WTC11 (cell line): ENCODE measurements at regions not wholly inside any gene's neighbourhood (a gene's known extent, or its start where the extent isn't known, plus 50 kb on each side); places are given as distances from the start of the nearest gene placed in this dataset.

ENCODE experiments used
- ATAC-seq: fragments of 200-7000 bp; cut with Tn5 transposase; 2 replicates; pipeline ENCODE4 v1.10.0; 2021; ENCODE audit warnings: mild to moderate bottlenecking, moderate library complexity
- CTCF ChIA-PET: fragments of 300-600 bp; sonication (Branson Sonifier 250); formaldehyde crosslinking; loops from one replicate; lab custom pipeline; 2021; ENCODE audit warnings: antibody characterized with exemption; lab: Charles Lee
- POLR2A ChIA-PET: fragments of 350-600 bp; sonication (Branson Sonifier 250); formaldehyde crosslinking; loops from one replicate; lab custom pipeline; 2021; ENCODE audit warnings: antibody characterized with exemption; lab: Charles Lee
- DNase-seq: peaks from one replicate; pipeline ENCODE4 v3.0.0; 2021; ENCODE audit warnings: low spot score
- H3K27ac Mint-ChIP-seq: 2 replicates; pipeline ENCODE4 v1.8.0; 2021; ENCODE audit warnings: mixed read lengths
- H3K27me3 Mint-ChIP-seq: 2 replicates; pipeline ENCODE4 v1.8.0; 2021; ENCODE audit warnings: low read depth, mild to moderate bottlenecking, moderate library complexity, mixed read lengths
- H3K36me3 Mint-ChIP-seq: 2 replicates; pipeline ENCODE4 v1.8.0; 2021; ENCODE audit warnings: mixed read lengths
- H3K4me1 Mint-ChIP-seq: 2 replicates; pipeline ENCODE4 v1.8.0; 2022; ENCODE audit warnings: mixed read lengths
- H3K4me3 Mint-ChIP-seq: 2 replicates; pipeline ENCODE4 v1.8.0; 2021; ENCODE audit warnings: mild to moderate bottlenecking, moderate library complexity, mixed read lengths
- H3K9me3 Mint-ChIP-seq: 2 replicates; pipeline ENCODE4 v1.8.0; 2021; ENCODE audit warnings: mixed read lengths
- ESRRA ChIP-seq: sonication (generic); formaldehyde crosslinking; IDR thresholded peaks from 2 replicates; pipeline ENCODE4 v1.8.1; 2022; ENCODE audit warnings: mild to moderate bottlenecking, missing genetic modification reagents, borderline replicate concordance
- GABPB1 ChIP-seq: sonication (generic); formaldehyde crosslinking; IDR thresholded peaks from 2 replicates; pipeline ENCODE4 v1.8.1; 2023; ENCODE audit warnings: mild to moderate bottlenecking, missing genetic modification reagents
- HMGA2 ChIP-seq: fragments of 250-450 bp; sonication (Bioruptor Pico); IDR thresholded peaks from 2 replicates; pipeline ENCODE4 v1.4.0; 2021; ENCODE audit warnings: mild to moderate bottlenecking, moderate library complexity
- JAZF1 ChIP-seq: fragments of 250-450 bp; sonication (Bioruptor Pico); IDR thresholded peaks from 2 replicates; pipeline ENCODE4 v1.9.0; 2021; ENCODE audit warnings: moderate library complexity, mild to moderate bottlenecking, inconsistent platforms
- MYBL2 ChIP-seq: sonication (generic); formaldehyde crosslinking; IDR thresholded peaks from 2 replicates; pipeline ENCODE4 v1.8.1; 2023; ENCODE audit warnings: mild to moderate bottlenecking, moderate library complexity, missing genetic modification reagents
- NFE2L1 ChIP-seq: sonication (generic); formaldehyde crosslinking; IDR thresholded peaks from 2 replicates; pipeline ENCODE4 v1.8.1; 2023; ENCODE audit warnings: missing genetic modification reagents
- SMAD3 ChIP-seq: sonication (generic); formaldehyde crosslinking; IDR thresholded peaks from 2 replicates; pipeline ENCODE4 v1.8.0; 2022; ENCODE audit warnings: missing genetic modification reagents, mild to moderate bottlenecking, borderline replicate concordance
- TEAD1 ChIP-seq: sonication (generic); formaldehyde crosslinking; IDR thresholded peaks from 2 replicates; pipeline ENCODE4 v1.8.0; 2022; ENCODE audit warnings: mild to moderate bottlenecking, missing genetic modification reagents
- ZBTB21 ChIP-seq: sonication (generic); formaldehyde crosslinking; IDR thresholded peaks from 2 replicates; pipeline ENCODE4 v1.8.1; 2023; ENCODE audit warnings: mild to moderate bottlenecking, missing genetic modification reagents, borderline replicate concordance
- ZNF121 ChIP-seq: sonication (generic); formaldehyde crosslinking; IDR thresholded peaks from 2 replicates; pipeline ENCODE4 v1.8.0; 2023; ENCODE audit warnings: missing genetic modification reagents
- ZNF219 ChIP-seq: sonication (generic); formaldehyde crosslinking; IDR thresholded peaks from 2 replicates; pipeline ENCODE4 v1.8.0; 2023; ENCODE audit warnings: missing genetic modification reagents, mild to moderate bottlenecking, borderline replicate concordance
- ZNF232 ChIP-seq: sonication (generic); formaldehyde crosslinking; IDR thresholded peaks from 2 replicates; pipeline ENCODE4 v1.8.0; 2022; ENCODE audit warnings: mild to moderate bottlenecking, missing genetic modification reagents
- ZNF317 ChIP-seq: sonication (generic); formaldehyde crosslinking; IDR thresholded peaks from 2 replicates; pipeline ENCODE4 v1.8.1; 2023; ENCODE audit warnings: low read depth, mild to moderate bottlenecking, moderate library complexity, missing genetic modification reagents, borderline replicate concordance
- TF ChIP-seq, protein P1 (sequence below): sonication (generic); formaldehyde crosslinking; IDR thresholded peaks from 2 replicates; pipeline ENCODE4 v1.8.1; 2023; ENCODE audit warnings: mild to moderate bottlenecking, missing genetic modification reagents, moderate library complexity
- TF ChIP-seq, protein P2 (sequence below): sonication (generic); formaldehyde crosslinking; IDR thresholded peaks from 2 replicates; pipeline ENCODE4 v1.8.0; 2022; ENCODE audit warnings: mild to moderate bottlenecking, missing genetic modification reagents
- TF ChIP-seq, protein P3 (sequence below): sonication (generic); formaldehyde crosslinking; IDR thresholded peaks from 2 replicates; pipeline ENCODE4 v1.8.0; 2023; ENCODE audit warnings: missing genetic modification reagents, mild to moderate bottlenecking, borderline replicate concordance
- TF ChIP-seq, protein P4 (sequence below): sonication (generic); formaldehyde crosslinking; conservative IDR thresholded peaks from 2 replicates; pipeline ENCODE4 v1.8.1; 2022; ENCODE audit warnings: mild to moderate bottlenecking, missing genetic modification reagents
- TF ChIP-seq, protein P5 (sequence below): sonication (generic); formaldehyde crosslinking; conservative IDR thresholded peaks from 2 replicates; pipeline ENCODE4 v1.8.1; 2023; ENCODE audit warnings: mild to moderate bottlenecking, low read depth, missing genetic modification reagents, moderate library complexity

DNA sequence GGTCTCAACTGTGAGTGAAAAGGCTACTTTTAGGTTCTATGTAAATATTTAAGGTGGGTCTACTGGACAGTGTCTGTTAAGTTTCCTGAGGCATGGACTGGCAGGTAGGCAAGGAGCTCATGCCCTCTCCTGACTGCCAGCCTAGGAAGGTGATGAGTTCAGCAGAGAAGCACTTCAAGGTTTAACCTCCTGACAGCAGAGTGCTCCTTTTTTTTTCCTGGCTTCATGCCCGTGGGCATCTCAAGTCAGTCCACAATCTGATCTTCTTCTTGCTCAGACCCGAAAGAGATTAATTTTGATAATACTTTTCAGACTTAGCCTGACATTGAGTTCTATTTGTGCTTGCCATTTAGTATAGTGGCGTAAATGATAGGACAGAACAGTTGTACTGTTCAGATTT is 241.9 kb upstream of the NREP start (continued):
- TF ChIP-seq ZNF121 (CRISPR knock-in tag) (no peak), SMAD3 (CRISPR knock-in tag) (no peak), ZBTB21 (CRISPR knock-in tag) (no peak), ESRRA (CRISPR knock-in tag) (no peak)
- TF ChIP-seq, protein P1, sequence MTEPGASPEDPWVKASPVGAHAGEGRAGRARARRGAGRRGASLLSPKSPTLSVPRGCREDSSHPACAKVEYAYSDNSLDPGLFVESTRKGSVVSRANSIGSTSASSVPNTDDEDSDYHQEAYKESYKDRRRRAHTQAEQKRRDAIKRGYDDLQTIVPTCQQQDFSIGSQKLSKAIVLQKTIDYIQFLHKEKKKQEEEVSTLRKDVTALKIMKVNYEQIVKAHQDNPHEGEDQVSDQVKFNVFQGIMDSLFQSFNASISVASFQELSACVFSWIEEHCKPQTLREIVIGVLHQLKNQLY (CRISPR knock-in tag): no peak
- TF ChIP-seq, all 79 proteins: peak for 0

DNA sequence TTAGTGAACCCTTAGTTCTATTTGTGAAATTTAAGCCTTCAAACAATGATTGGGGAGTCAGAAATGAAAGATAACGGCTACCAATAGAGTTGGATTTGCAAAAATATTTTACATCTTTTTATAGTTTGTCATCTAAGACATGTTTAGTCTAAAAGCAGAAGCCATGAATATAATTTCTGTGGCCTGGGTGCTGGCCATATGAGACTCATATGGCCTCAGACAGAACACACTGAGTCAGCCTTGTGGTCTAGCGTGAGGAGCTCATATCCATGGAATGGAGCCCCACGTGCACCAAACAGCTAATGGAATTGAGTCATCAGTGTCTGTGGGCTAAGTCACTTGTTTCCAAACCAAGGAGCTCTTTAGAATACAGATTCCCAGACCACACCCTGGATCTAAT is 240.7 kb upstream of the NREP start:
- CTCF ChIA-PET: interaction anchor here (1.1 kb wide), 1 partner anchor 466 kb away, joined by 5 read pairs; no protein-coding TSS in a partner anchor
- Mint-ChIP-seq H3K9me3 (peaks cover 19% of the 10 kb centered on the region), H3K36me3 (peaks cover 1% of the 10 kb centered on the region; the same call in 1 of the 2 replicates), H3K27ac (no peak overlapping the region), H3K27me3 (no peaks in the 10 kb centered on the region)
- POLR2A ChIA-PET: no interaction called here
- no peak for TF ChIP-seq HMGA2 (CRISPR knock-in tag)
- TF ChIP-seq NFE2L1: no peak
- no peak for TF ChIP-seq ZNF317 (CRISPR knock-in tag)
- TF ChIP-seq, protein P2, sequence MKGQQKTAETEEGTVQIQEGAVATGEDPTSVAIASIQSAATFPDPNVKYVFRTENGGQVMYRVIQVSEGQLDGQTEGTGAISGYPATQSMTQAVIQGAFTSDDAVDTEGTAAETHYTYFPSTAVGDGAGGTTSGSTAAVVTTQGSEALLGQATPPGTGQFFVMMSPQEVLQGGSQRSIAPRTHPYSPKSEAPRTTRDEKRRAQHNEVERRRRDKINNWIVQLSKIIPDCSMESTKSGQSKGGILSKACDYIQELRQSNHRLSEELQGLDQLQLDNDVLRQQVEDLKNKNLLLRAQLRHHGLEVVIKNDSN: no peak
- TF ChIP-seq, protein P3, sequence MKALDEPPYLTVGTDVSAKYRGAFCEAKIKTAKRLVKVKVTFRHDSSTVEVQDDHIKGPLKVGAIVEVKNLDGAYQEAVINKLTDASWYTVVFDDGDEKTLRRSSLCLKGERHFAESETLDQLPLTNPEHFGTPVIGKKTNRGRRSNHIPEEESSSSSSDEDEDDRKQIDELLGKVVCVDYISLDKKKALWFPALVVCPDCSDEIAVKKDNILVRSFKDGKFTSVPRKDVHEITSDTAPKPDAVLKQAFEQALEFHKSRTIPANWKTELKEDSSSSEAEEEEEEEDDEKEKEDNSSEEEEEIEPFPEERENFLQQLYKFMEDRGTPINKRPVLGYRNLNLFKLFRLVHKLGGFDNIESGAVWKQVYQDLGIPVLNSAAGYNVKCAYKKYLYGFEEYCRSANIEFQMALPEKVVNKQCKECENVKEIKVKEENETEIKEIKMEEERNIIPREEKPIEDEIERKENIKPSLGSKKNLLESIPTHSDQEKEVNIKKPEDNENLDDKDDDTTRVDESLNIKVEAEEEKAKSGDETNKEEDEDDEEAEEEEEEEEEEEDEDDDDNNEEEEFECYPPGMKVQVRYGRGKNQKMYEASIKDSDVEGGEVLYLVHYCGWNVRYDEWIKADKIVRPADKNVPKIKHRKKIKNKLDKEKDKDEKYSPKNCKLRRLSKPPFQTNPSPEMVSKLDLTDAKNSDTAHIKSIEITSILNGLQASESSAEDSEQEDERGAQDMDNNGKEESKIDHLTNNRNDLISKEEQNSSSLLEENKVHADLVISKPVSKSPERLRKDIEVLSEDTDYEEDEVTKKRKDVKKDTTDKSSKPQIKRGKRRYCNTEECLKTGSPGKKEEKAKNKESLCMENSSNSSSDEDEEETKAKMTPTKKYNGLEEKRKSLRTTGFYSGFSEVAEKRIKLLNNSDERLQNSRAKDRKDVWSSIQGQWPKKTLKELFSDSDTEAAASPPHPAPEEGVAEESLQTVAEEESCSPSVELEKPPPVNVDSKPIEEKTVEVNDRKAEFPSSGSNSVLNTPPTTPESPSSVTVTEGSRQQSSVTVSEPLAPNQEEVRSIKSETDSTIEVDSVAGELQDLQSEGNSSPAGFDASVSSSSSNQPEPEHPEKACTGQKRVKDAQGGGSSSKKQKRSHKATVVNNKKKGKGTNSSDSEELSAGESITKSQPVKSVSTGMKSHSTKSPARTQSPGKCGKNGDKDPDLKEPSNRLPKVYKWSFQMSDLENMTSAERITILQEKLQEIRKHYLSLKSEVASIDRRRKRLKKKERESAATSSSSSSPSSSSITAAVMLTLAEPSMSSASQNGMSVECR (CRISPR knock-in tag): no peak
- TF ChIP-seq, protein P4, sequence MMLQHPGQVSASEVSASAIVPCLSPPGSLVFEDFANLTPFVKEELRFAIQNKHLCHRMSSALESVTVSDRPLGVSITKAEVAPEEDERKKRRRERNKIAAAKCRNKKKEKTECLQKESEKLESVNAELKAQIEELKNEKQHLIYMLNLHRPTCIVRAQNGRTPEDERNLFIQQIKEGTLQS: no peak
- no peak for TF ChIP-seq ZNF232 (CRISPR knock-in tag)
- TF ChIP-seq MYBL2 (CRISPR knock-in tag): no peak
- no peak for TF ChIP-seq GABPB1
- no peak for TF ChIP-seq JAZF1 (CRISPR knock-in tag)
- no peak for TF ChIP-seq ZNF219 (CRISPR knock-in tag)
- TF ChIP-seq, protein P5, sequence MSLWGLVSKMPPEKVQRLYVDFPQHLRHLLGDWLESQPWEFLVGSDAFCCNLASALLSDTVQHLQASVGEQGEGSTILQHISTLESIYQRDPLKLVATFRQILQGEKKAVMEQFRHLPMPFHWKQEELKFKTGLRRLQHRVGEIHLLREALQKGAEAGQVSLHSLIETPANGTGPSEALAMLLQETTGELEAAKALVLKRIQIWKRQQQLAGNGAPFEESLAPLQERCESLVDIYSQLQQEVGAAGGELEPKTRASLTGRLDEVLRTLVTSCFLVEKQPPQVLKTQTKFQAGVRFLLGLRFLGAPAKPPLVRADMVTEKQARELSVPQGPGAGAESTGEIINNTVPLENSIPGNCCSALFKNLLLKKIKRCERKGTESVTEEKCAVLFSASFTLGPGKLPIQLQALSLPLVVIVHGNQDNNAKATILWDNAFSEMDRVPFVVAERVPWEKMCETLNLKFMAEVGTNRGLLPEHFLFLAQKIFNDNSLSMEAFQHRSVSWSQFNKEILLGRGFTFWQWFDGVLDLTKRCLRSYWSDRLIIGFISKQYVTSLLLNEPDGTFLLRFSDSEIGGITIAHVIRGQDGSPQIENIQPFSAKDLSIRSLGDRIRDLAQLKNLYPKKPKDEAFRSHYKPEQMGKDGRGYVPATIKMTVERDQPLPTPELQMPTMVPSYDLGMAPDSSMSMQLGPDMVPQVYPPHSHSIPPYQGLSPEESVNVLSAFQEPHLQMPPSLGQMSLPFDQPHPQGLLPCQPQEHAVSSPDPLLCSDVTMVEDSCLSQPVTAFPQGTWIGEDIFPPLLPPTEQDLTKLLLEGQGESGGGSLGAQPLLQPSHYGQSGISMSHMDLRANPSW (CRISPR knock-in tag): no peak
- TF ChIP-seq TEAD1: no peak
- TF ChIP-seq, all 79 proteins: peak for 0
- H3K4me3 Mint-ChIP-seq: no peak overlapping the region
- ATAC-seq (no peak), DNase-seq (no peak)
- H3K4me1 Mint-ChIP-seq: no peaks in the 10 kb centered on the region
